RKO (cell line): ENCODE measurements at regions not wholly inside any gene's neighbourhood (a gene's known extent, or its start where the extent isn't known, plus 50 kb on each side); places are given as distances from the start of the nearest gene placed in this dataset.

ENCODE experiments used
- DNase-seq: peaks from one replicate; pipeline ENCODE4 v3.0.0-alpha.2; 2016; ENCODE audit warnings: low spot score

- no peak for DNase-seq
Measured at GRCh38 chrX:42725196-42725595, 52.8 kb downstream of the PPP1R2C start.

GRCh38 chrX:42720209-42720608 lies 57.8 kb downstream of the PPP1R2C start:
- no peak for DNase-seq

GRCh38 chrX:42715701-42716262 lies 62.2 kb downstream of the PPP1R2C start:
- no peak for DNase-seq

- DNase-seq, result peak; percentile 55
Measured at GRCh38 chrX:42714981-42715700, 62.8 kb downstream of the PPP1R2C start.

GRCh38 chrX:42710452-42710851 lies 67.5 kb downstream of the PPP1R2C start:
- no peak for DNase-seq

- DNase-seq, result no peak
Measured at GRCh38 chrX:42708222-42708621, 69.7 kb downstream of the PPP1R2C start.

- no peak for DNase-seq
Measured at GRCh38 chrX:42707742-42708141, 70.2 kb downstream of the PPP1R2C start.

- DNase-seq, result no peak
Measured at GRCh38 chrX:42704454-42704853, 73.5 kb downstream of the PPP1R2C start.

GRCh38 chrX:42697544-42697943 lies 80.4 kb downstream of the PPP1R2C start:
- no peak for DNase-seq

- DNase-seq, result no peak
Measured at GRCh38 chrX:42696536-42697124, 81.3 kb downstream of the PPP1R2C start.

GRCh38 chrX:42695800-42696358 lies 82.1 kb downstream of the PPP1R2C start:
- DNase-seq, result no peak

- no peak for DNase-seq
Measured at GRCh38 chrX:42694260-42694815, 83.6 kb downstream of the PPP1R2C start.

GRCh38 chrX:42691196-42691595 lies 86.8 kb downstream of the PPP1R2C start:
- DNase-seq, result no peak

GRCh38 chrX:42686706-42687105 lies 91.3 kb downstream of the PPP1R2C start:
- no peak for DNase-seq

GRCh38 chrX:42686296-42686695 lies 91.7 kb downstream of the PPP1R2C start:
- DNase-seq, result no peak

- no peak for DNase-seq
Measured at GRCh38 chrX:42684065-42684464, 93.9 kb downstream of the PPP1R2C start.

- DNase-seq, result no peak
Measured at GRCh38 chrX:42680666-42681065, 97.3 kb downstream of the PPP1R2C start.

GRCh38 chrX:42678133-42678532 lies 99.8 kb downstream of the PPP1R2C start:
- DNase-seq, result peak; percentile 25

GRCh38 chrX:42673301-42673810 lies 104.6 kb downstream of the PPP1R2C start:
- no peak for DNase-seq

GRCh38 chrX:42664680-42665079 lies 113.3 kb downstream of the PPP1R2C start:
- DNase-seq, result no peak

- no peak for DNase-seq
Measured at GRCh38 chrX:42628471-42628870, 149.5 kb downstream of the PPP1R2C start.

GRCh38 chrX:42627891-42628290 lies 150.1 kb downstream of the PPP1R2C start:
- no peak for DNase-seq

- DNase-seq, result no peak
Measured at GRCh38 chrX:42624524-42624923, 153.4 kb downstream of the PPP1R2C start.
